Memory B cell (primary cell): ENCODE measurements at regions not wholly inside any gene's neighbourhood (a gene's known extent, or its start where the extent isn't known, plus 50 kb on each side); places are given as distances from the start of the nearest gene placed in this dataset.

Experiments used
- ATAC-seq: fragments of 150-1000 bp; cut with Tn5 transposase; 2 replicates; pipeline ENCODE4 v1.10.0; 2021; ENCODE audit warnings: low read depth, mild to moderate bottlenecking, moderate library complexity
- DNase-seq, 2 donors: peaks; one replicate each; pipeline ENCODE4 v3.0.0; 2022; ENCODE audit warnings: low spot score in 2 of 2
- H3K27ac Mint-ChIP-seq: one replicate; pipeline ENCODE4 v1.8.0; 2022; ENCODE audit warnings: mild to moderate bottlenecking, moderate library complexity, mixed read lengths
- H3K27me3 Mint-ChIP-seq: one replicate; pipeline ENCODE4 v1.8.0; 2022; ENCODE audit warnings: mixed read lengths
- H3K36me3 Mint-ChIP-seq: one replicate; pipeline ENCODE4 v1.8.0; 2022; ENCODE audit warnings: mild to moderate bottlenecking, mixed read lengths
- H3K4me1 Mint-ChIP-seq: one replicate; pipeline ENCODE4 v1.8.0; 2022; ENCODE audit warnings: mixed read lengths
- H3K4me3 Mint-ChIP-seq: one replicate; pipeline ENCODE4 v1.8.0; 2022; ENCODE audit warnings: mild to moderate bottlenecking, moderate library complexity, mixed read lengths
- H3K9me3 Mint-ChIP-seq: one replicate; pipeline ENCODE4 v1.8.0; 2022; ENCODE audit warnings: mixed read lengths

DNA sequence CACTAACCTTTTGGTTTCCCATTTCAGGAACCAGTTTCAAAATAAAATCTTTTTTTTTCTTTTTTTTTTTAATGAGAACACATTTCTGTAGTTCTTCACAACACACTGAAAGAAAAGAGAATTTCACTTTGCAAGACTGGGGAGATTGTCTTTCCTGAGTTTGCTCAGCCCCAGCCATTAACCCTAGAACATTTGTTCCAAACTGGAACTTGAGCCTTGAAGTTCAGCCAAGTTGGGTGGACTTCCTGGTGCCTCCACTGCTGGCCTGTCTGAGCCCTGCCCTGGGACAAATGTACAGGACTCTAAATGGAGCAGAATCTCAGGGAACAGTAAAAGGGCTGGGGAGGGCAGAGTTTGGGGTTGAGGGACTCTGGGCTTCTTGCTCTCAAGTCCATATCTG lies 196.4 kb upstream of the LPP start:
- Mint-ChIP-seq H3K27me3 (peaks cover 3% of the 10 kb centered on the region), H3K27ac (no peak overlapping the region), H3K4me3 (no peak overlapping the region), H3K9me3 (no peaks in the 10 kb centered on the region), H3K4me1 (peaks cover 6% of the 10 kb centered on the region), H3K36me3 (no peaks in the 10 kb centered on the region)
- DNase-seq (no peak), ATAC-seq (no peak)

GRCh38 chr3:187958432-187959003 lies 195.4 kb upstream of the LPP start:
- H3K27ac Mint-ChIP-seq: no peak overlapping the region
- no peak for DNase-seq
- no peaks in the 10 kb centered on the region for H3K9me3 Mint-ChIP-seq
- H3K4me3 Mint-ChIP-seq: peak overlapping the region; percentile 74
- peaks cover 6% of the 10 kb centered on the region for H3K4me1 Mint-ChIP-seq
- H3K27me3 Mint-ChIP-seq: peaks cover 3% of the 10 kb centered on the region
- peak; percentile 95 for ATAC-seq
- no peaks in the 10 kb centered on the region for H3K36me3 Mint-ChIP-seq

DNA sequence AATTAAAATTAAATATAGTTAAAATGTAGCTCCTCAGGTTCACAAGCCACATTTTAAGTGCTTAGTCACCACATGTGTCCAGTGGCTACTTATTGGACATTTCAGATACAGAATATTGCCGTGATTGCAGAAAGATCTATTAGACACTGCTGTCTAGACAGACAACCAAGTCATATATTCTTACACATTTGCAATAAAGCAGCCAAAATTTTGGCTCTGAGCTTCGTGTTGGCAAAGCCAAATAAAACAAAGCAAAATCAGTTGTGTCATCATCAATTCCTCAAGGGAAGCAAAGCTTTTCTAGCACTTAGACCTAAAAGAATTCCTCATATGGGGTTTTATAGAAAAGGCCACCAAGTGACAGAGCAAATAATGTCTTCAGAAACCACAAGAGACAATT lies 193.1 kb upstream of the LPP start:
- ATAC-seq (no peak), DNase-seq (no peak)
- H3K27ac Mint-ChIP-seq: no peak overlapping the region
- no peak overlapping the region for H3K4me3 Mint-ChIP-seq
- H3K36me3 Mint-ChIP-seq: no peaks in the 10 kb centered on the region
- H3K4me1 Mint-ChIP-seq: peaks cover 6% of the 10 kb centered on the region
- peaks cover 6% of the 10 kb centered on the region for H3K27me3 Mint-ChIP-seq
- no peaks in the 10 kb centered on the region for H3K9me3 Mint-ChIP-seq

GRCh38 chr3:187961366-187961765 lies 192.6 kb upstream of the LPP start:
- DNase-seq (no peak), ATAC-seq (no peak)
- Mint-ChIP-seq H3K27ac (no peak overlapping the region), H3K27me3 (peaks cover 7% of the 10 kb centered on the region), H3K9me3 (no peaks in the 10 kb centered on the region), H3K4me3 (no peak overlapping the region), H3K4me1 (peaks cover 6% of the 10 kb centered on the region), H3K36me3 (no peaks in the 10 kb centered on the region)

DNA sequence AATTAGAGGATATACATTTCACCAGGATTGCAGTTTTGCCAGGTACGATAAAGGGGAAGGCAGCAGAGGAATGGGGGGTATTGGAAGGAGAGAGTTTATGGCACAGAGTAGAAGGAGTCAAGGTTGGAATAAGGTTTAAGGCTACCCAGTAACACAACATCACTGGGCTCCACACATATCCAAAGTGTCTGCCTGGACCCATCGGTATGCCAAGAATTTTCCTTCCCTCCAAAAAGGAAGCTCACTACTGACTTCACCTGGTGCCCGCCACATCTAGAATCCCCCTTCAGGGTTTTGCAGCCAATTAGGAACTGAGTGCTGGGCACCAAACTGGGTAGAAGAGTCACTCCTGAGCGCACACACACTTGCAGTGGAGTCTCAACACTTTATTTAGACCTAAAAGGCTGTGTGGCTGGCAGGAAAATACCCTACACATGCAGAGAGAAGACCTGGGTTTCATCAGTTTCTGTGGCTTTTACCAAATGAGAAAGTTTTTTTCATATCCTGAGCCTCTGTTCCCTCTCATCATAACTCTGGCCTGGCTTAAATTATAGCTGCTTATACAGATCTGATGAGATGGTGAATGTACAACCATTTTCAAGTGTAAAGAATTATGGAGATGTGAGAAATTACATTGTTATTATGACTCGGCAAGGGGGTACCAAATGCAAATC lies 190.8 kb upstream of the LPP start:
- Mint-ChIP-seq H3K27me3 (peaks cover 13% of the 10 kb centered on the region), H3K4me1 (peaks cover 11% of the 10 kb centered on the region), H3K4me3 (no peak overlapping the region), H3K36me3 (no peaks in the 10 kb centered on the region), H3K27ac (no peak overlapping the region), H3K9me3 (no peaks in the 10 kb centered on the region)
- no peak for DNase-seq
- ATAC-seq: no peak

- DNase-seq (no peak), ATAC-seq (no peak)
- H3K27me3 Mint-ChIP-seq: peaks cover 14% of the 10 kb centered on the region
- H3K36me3 Mint-ChIP-seq: no peaks in the 10 kb centered on the region
- peaks cover 6% of the 10 kb centered on the region for H3K4me1 Mint-ChIP-seq
- H3K27ac Mint-ChIP-seq: no peak overlapping the region
- H3K9me3 Mint-ChIP-seq: no peaks in the 10 kb centered on the region
- H3K4me3 Mint-ChIP-seq: no peak overlapping the region
These were observed 190.1 kb upstream of the LPP start for GRCh38 chr3:187963677-187964385.

- H3K4me3 Mint-ChIP-seq: no peak overlapping the region
- H3K27ac Mint-ChIP-seq: no peak overlapping the region
- no peaks in the 10 kb centered on the region for H3K36me3 Mint-ChIP-seq
- no peaks in the 10 kb centered on the region for H3K9me3 Mint-ChIP-seq
- ATAC-seq (no peak), DNase-seq (no peak)
- H3K4me1 Mint-ChIP-seq: peaks cover 11% of the 10 kb centered on the region
- H3K27me3 Mint-ChIP-seq: peaks cover 15% of the 10 kb centered on the region
These were observed 189.2 kb upstream of the LPP start for GRCh38 chr3:187964760-187965159.

DNA sequence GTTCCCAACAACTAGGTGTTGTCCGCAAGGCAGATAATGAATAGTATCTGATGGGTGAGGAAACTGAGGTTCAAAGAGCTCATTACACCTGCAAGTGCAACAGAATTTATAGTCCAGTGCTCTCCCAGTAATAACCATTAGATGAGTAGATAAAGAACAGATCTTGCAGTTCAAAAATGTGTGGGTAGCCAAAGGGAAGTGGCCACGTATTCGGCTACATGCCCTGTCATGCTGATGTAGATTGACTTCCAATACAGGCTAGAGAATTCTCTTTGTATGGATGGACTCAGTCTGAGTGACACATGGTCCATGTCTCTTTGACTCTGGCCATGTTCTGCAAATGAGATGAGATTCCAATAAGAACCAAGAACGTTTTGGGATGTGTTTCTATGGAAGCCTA lies 187.9 kb upstream of the LPP start:
- ATAC-seq: no peak
- peaks cover 17% of the 10 kb centered on the region for H3K27me3 Mint-ChIP-seq
- peaks cover 11% of the 10 kb centered on the region for H3K4me1 Mint-ChIP-seq
- no peaks in the 10 kb centered on the region for H3K36me3 Mint-ChIP-seq
- no peak overlapping the region for H3K27ac Mint-ChIP-seq
- no peak for DNase-seq
- no peak overlapping the region for H3K4me3 Mint-ChIP-seq
- H3K9me3 Mint-ChIP-seq: no peaks in the 10 kb centered on the region

DNA sequence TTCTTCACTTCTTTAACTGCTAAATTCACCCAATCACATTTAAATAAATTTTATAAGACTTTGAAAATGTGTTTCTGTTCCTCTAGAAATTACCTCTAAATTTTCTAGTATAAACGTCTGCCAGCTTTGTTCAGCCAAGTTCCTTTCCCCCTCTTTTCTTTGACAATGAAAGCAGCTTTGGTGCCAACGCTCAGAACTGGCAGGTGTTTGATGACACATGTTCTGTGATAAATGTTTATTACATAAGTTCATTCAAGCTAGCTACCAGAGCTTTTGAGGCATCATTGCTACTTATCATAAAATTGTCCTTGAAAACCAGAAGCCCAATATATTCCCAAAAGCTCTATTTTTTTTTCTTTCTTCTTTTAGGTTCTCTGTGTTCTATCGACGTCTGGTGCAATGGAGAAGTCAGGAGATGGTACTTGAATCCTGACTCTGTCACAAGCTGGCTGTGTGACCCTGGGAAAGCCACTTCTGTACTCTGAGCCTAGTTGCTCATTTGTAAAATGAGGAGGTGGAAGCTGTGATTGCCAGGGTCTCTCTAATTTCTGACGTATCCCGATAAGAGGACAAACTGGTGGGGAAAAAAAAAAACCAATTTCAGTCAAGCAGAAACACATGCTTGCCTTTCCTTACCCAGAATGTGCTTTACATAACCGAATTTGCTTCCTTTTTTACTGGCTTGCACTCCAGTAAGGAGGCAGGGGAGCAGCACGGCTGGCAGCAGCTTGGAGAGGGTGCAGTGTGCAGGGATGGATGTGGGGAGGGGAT lies 187.1 kb upstream of the LPP start:
- H3K4me1 Mint-ChIP-seq: peaks cover 14% of the 10 kb centered on the region
- no peak overlapping the region for H3K27ac Mint-ChIP-seq
- no peaks in the 10 kb centered on the region for H3K9me3 Mint-ChIP-seq
- no peak overlapping the region for H3K4me3 Mint-ChIP-seq
- H3K36me3 Mint-ChIP-seq: no peaks in the 10 kb centered on the region
- peaks cover 22% of the 10 kb centered on the region for H3K27me3 Mint-ChIP-seq
- no peak for DNase-seq
- no peak for ATAC-seq

DNA sequence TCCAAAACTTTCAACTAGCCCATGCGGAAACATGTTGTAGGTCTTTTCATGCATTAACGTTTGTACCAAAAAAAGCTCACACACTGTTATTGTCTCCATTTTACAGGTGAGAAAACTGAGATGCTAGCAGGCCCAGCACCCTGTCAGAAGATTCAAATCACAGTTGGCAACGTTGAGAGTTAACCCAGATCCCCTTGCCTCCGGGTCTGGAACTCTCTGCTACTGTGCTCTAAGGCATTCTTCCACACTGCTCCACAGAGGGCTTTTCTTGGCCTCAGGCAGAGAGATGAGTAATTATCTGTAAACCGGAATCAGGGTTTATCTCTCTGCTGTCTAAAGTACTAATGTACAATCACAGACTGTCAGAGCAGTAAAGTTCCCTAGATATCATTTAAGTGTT lies 186.0 kb upstream of the LPP start:
- Mint-ChIP-seq H3K4me1 (peaks cover 16% of the 10 kb centered on the region), H3K27ac (no peak overlapping the region), H3K9me3 (no peaks in the 10 kb centered on the region), H3K4me3 (no peak overlapping the region), H3K36me3 (no peaks in the 10 kb centered on the region), H3K27me3 (peaks cover 26% of the 10 kb centered on the region)
- DNase-seq (no peak), ATAC-seq (no peak)

- H3K27ac Mint-ChIP-seq: no peak overlapping the region
- ATAC-seq (no peak), DNase-seq (no peak)
- no peaks in the 10 kb centered on the region for H3K36me3 Mint-ChIP-seq
- peaks cover 26% of the 10 kb centered on the region for H3K27me3 Mint-ChIP-seq
- peaks cover 20% of the 10 kb centered on the region for H3K4me1 Mint-ChIP-seq
- no peak overlapping the region for H3K4me3 Mint-ChIP-seq
- H3K9me3 Mint-ChIP-seq: no peaks in the 10 kb centered on the region
These were observed 184.9 kb upstream of the LPP start for GRCh38 chr3:187968883-187969580.

DNA sequence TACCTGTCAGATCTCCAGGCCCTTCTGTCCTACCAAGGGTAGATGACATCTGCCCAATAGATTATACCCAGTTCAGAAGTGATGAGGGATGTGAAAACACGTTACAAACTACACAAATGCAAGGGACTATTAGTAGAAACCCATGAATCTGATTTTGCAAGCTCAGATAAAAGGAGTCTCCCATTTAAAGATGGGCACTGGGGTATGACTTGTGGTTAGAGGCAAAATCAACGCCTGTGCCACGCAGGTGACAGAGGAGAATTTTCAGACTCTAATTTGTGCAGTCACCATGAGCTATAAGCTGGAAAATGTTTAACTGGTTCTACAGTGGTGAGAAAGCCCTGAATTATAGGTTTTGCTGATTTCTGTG lies 184.4 kb upstream of the LPP start:
- H3K27ac Mint-ChIP-seq: no peak overlapping the region
- H3K36me3 Mint-ChIP-seq: no peaks in the 10 kb centered on the region
- no peaks in the 10 kb centered on the region for H3K9me3 Mint-ChIP-seq
- H3K27me3 Mint-ChIP-seq: peaks cover 28% of the 10 kb centered on the region
- peaks cover 23% of the 10 kb centered on the region for H3K4me1 Mint-ChIP-seq
- DNase-seq (no peak), ATAC-seq (no peak)
- H3K4me3 Mint-ChIP-seq: no peak overlapping the region

GRCh38 chr3:187970106-187970505 lies 183.9 kb upstream of the LPP start:
- peaks cover 28% of the 10 kb centered on the region for H3K27me3 Mint-ChIP-seq
- DNase-seq (no peak), ATAC-seq (no peak)
- H3K4me1 Mint-ChIP-seq: peaks cover 29% of the 10 kb centered on the region
- H3K36me3 Mint-ChIP-seq: no peaks in the 10 kb centered on the region
- no peaks in the 10 kb centered on the region for H3K9me3 Mint-ChIP-seq
- H3K27ac Mint-ChIP-seq: no peak overlapping the region
- H3K4me3 Mint-ChIP-seq: no peak overlapping the region

- Mint-ChIP-seq H3K4me1 (peaks cover 35% of the 10 kb centered on the region), H3K27ac (no peak overlapping the region), H3K4me3 (no peak overlapping the region), H3K36me3 (no peaks in the 10 kb centered on the region), H3K9me3 (no peaks in the 10 kb centered on the region), H3K27me3 (peaks cover 25% of the 10 kb centered on the region)
- ATAC-seq: no peak
- DNase-seq: no peak
These were observed 182.3 kb upstream of the LPP start for GRCh38 chr3:187971629-187972028.
